ENCODE measurements at regions not wholly inside any gene's neighbourhood (a gene's known extent, or its start where the extent isn't known, plus 50 kb on each side); places are given as distances from the start of the nearest gene placed in this dataset.

DNA sequence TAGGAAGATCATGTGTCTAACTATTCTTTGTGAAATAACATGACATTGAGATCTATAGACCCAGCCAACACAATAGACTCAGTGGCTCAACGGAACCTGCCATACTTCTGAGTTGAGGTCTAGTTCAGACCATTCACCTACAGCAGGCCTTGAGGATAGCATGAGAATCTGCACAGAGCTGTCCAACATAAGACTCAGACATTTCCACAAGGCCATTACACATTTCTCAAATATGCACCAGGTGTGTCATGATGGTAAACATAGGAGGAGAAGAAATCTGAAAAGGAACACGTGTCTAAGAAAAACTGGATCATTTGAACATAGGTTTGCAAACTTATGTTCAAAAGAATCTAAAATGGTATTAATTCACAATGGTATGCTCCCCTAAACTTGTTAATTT, 421.4 kb downstream of the SLITRK6 start (continued):
- TF ChIP-seq BHLHE40 (IDR thresholded peaks at IDR 0.05; ENCODE audit: borderline replicate concordance in 1 of 2, low read depth in 2 of 2, low read length in 1 of 2) (no peak), BCL3 (IDR thresholded peaks at IDR 0.05; ENCODE audit: borderline replicate concordance, insufficient read depth, low read depth, low read length, poor library complexity, severe bottlenecking) (no peak)

DNA sequence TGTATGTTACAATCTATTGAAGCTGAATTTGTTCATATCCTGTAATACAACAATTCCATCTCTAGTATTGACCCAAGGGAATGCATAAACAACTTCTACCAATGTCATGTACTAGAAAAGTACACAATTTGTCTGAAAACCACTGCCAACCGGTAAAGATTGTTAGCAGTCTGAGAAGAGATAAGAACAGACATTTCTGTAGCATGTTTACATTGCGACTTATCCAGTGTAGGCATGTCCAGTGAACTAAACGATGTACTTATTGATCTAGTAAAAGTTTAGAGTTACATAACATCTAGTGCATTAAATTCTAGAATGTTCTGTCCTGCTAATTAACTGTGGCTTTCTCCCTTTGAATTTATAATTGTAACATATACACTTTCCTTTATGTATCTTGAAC, 425.9 kb downstream of the SLITRK6 start:
- 6% methylated on average over 3 of the region's 3 CpGs for WGBS (ENCODE audit: insufficient coverage, insufficient replicate concordance, low lambda C conversion rate, missing lambda C conversion rate)
- BruUV-seq (replicated peaks), result no TSS peak

GRCh38 chr13:85371254-85371653, 428.0 kb downstream of the SLITRK6 start:
- Histone ChIP-seq H3K9ac (ENCODE audit: control insufficient read depth, insufficient read depth, low read length) (no peak overlapping the region), H3K27ac (ENCODE audit: control insufficient read depth, insufficient read depth) (no peak overlapping the region), H3K27me3 (replicated peaks in 1 of 2; ENCODE audit: control insufficient read depth in 2 of 2, insufficient read depth in 2 of 2, low read length in 1 of 2) (no peaks in the 10 kb centered on the region), H3K4me2 (ENCODE audit: control insufficient read depth, insufficient read depth) (no peak overlapping the region), H2AFZ (ENCODE audit: control insufficient read depth, low read depth, low read length) (no peak overlapping the region), H3K4me1 (ENCODE audit: control insufficient read depth, insufficient read depth, low read length) (no peaks in the 10 kb centered on the region), H3K4me3 (no peak overlapping the region), H3K36me3 (ENCODE audit: control insufficient read depth in 2 of 2, insufficient read depth in 2 of 2, low read length in 1 of 2) (no peaks in the 10 kb centered on the region), H4K20me1 (ENCODE audit: control insufficient read depth, insufficient read depth) (no peaks in the 10 kb centered on the region), H3K9me3 (replicated peaks; ENCODE audit: control insufficient read depth, insufficient read depth, low read length) (no peaks in the 10 kb centered on the region), H3K79me2 (ENCODE audit: control insufficient read depth, insufficient read depth, low read length) (no peaks in the 10 kb centered on the region)
- DNase-seq (ENCODE audit: low read depth, low spot score), result no peak
- intact Hi-C loops (cut with micrococcal nuclease; ENCODE audit: unreplicated experiment) (no loop called here), in situ Hi-C loops (cut with MboI) (no loop called here)
- ChIA-PET CTCF (no interaction called here), POLR2A (no interaction called here), RAD21 (ENCODE audit: unreplicated experiment) (no interaction called here), SMC1A (ENCODE audit: uncharacterized antibody, unreplicated experiment) (no interaction called here)
- TF ChIP-seq ZZZ3 (IDR thresholded peaks at IDR 0.05; ENCODE audit: control insufficient read depth, insufficient read length, low read depth), result no peak
- TF ChIP-seq HDGF (IDR thresholded peaks at IDR 0.05), result no peak
- no peak for TF ChIP-seq TCF3 (IDR thresholded peaks at IDR 0.05; ENCODE audit: borderline replicate concordance, insufficient read depth, low read depth, low read length)
- no TSS peak for BruUV-seq (replicated peaks)
- no peak for FAIRE-seq
- no peak for ATAC-seq

More for the DNA sequence above, 425.9 kb downstream of the SLITRK6 start:
- Histone ChIP-seq H3K27ac (ENCODE audit: control insufficient read depth, insufficient read depth) (no peak overlapping the region), H3K4me3 (no peak overlapping the region), H3K4me1 (ENCODE audit: control insufficient read depth, insufficient read depth, low read length) (no peaks in the 10 kb centered on the region), H3K27me3 (replicated peaks in 1 of 2; ENCODE audit: control insufficient read depth in 2 of 2, insufficient read depth in 2 of 2, low read length in 1 of 2) (no peaks in the 10 kb centered on the region), H4K20me1 (ENCODE audit: control insufficient read depth, insufficient read depth) (no peaks in the 10 kb centered on the region), H3K79me2 (ENCODE audit: control insufficient read depth, insufficient read depth, low read length) (no peaks in the 10 kb centered on the region), H2AFZ (ENCODE audit: control insufficient read depth, low read depth, low read length) (no peak overlapping the region), H3K9me3 (replicated peaks; ENCODE audit: control insufficient read depth, insufficient read depth, low read length) (no peaks in the 10 kb centered on the region), H3K36me3 (ENCODE audit: control insufficient read depth in 2 of 2, insufficient read depth in 2 of 2, low read length in 1 of 2) (no peaks in the 10 kb centered on the region), H3K9ac (ENCODE audit: control insufficient read depth, insufficient read depth, low read length) (no peak overlapping the region), H3K4me2 (ENCODE audit: control insufficient read depth, insufficient read depth) (no peak overlapping the region)
- ChIA-PET POLR2A (no interaction called here), SMC1A (ENCODE audit: uncharacterized antibody, unreplicated experiment) (interaction anchor here (1.1 kb wide), 1 partner anchor 11 kb away, joined by 3 read pairs; no protein-coding TSS in a partner anchor), CTCF (no interaction called here), RAD21 (ENCODE audit: unreplicated experiment) (no interaction called here)
- DNase-seq (ENCODE audit: low read depth, low spot score) (no peak), ATAC-seq (no peak), FAIRE-seq (no peak)
- TF ChIP-seq HDGF (IDR thresholded peaks at IDR 0.05), result no peak
- intact Hi-C loops (cut with micrococcal nuclease; ENCODE audit: unreplicated experiment), result no loop called here
- in situ Hi-C loops (cut with MboI), result no loop called here
